Small intestine (tissue), 7 donors: ENCODE measurements at regions not wholly inside any gene's neighbourhood (a gene's known extent, or its start where the extent isn't known, plus 50 kb on each side); places are given as distances from the start of the nearest gene placed in this dataset.

Experiments used
- DNase-seq, 2 donors: peaks; one replicate each; pipeline versions ENCODE4 v3.0.0 to v3.0.0-alpha.2; 2013
- FAIRE-seq: peaks from 2 replicates; lab custom pipeline; 2012; peaks lifted over from hg19 to GRCh38; lab: Jason Lieb, UNC
- H3K27ac ChIP-seq, 3 donors: one replicate each; pipeline ENCODE4 v1.5.1; 2013; ENCODE audit warnings: low read length in 2 of 3, mild to moderate bottlenecking in 2 of 3, control low read depth in 1 of 3, inconsistent platforms in 1 of 3, low read depth in 1 of 3, moderate library complexity in 1 of 3
- H3K27me3 ChIP-seq, 3 donors: one replicate each; pipeline ENCODE4 v1.6.1; 2013; ENCODE audit warnings: low read length in 3 of 3, inconsistent platforms in 1 of 3; ENCODE audit not compliant: control insufficient read depth in 3 of 3, insufficient read depth in 3 of 3
- H3K36me3 ChIP-seq, 3 donors: one replicate each; pipeline ENCODE4 v1.6.1; 2013; ENCODE audit warnings: low read length in 3 of 3, inconsistent platforms in 1 of 3, low read depth in 1 of 3, mild to moderate bottlenecking in 1 of 3, moderate library complexity in 1 of 3; ENCODE audit not compliant: control insufficient read depth in 3 of 3, insufficient read depth in 2 of 3
- H3K4me1 ChIP-seq, 3 donors: one replicate each; pipeline ENCODE4 v1.6.1; 2013; ENCODE audit warnings: low read length in 2 of 3, inconsistent platforms in 1 of 3, low read depth in 1 of 3, mild to moderate bottlenecking in 1 of 3, moderate library complexity in 1 of 3; ENCODE audit not compliant: control insufficient read depth in 3 of 3, insufficient read depth in 2 of 3
- H3K4me3 ChIP-seq, 3 donors: one replicate each; pipeline ENCODE4 v1.5.1; 2013; ENCODE audit warnings: low read length in 3 of 3, control low read depth in 1 of 3, inconsistent platforms in 1 of 3, low read depth in 1 of 3, mild to moderate bottlenecking in 1 of 3, moderate library complexity in 1 of 3
- H3K9me3 ChIP-seq, 2 donors: one replicate each; pipeline ENCODE4 v1.6.1; 2013; ENCODE audit warnings: low read depth in 1 of 2, low read length in 1 of 2; ENCODE audit not compliant: control insufficient read depth in 2 of 2, insufficient read depth in 1 of 2
- WGBS, 3 donors: extraction: QIAGEN DNeasy Blood & Tissue Kit; methylation state at CpG; one replicate each; pipeline ENCODE4 v1.1.7; 2013; 5-methylcytosine and 5-hydroxymethylcytosine counted together
- donor health status: healthy with polysubstance abuse.
- donor health status: control.
- donor health status: control.
- donor health status: Bipolar disorder and iron deficiency.
- donor health status: healthy.

DNA sequence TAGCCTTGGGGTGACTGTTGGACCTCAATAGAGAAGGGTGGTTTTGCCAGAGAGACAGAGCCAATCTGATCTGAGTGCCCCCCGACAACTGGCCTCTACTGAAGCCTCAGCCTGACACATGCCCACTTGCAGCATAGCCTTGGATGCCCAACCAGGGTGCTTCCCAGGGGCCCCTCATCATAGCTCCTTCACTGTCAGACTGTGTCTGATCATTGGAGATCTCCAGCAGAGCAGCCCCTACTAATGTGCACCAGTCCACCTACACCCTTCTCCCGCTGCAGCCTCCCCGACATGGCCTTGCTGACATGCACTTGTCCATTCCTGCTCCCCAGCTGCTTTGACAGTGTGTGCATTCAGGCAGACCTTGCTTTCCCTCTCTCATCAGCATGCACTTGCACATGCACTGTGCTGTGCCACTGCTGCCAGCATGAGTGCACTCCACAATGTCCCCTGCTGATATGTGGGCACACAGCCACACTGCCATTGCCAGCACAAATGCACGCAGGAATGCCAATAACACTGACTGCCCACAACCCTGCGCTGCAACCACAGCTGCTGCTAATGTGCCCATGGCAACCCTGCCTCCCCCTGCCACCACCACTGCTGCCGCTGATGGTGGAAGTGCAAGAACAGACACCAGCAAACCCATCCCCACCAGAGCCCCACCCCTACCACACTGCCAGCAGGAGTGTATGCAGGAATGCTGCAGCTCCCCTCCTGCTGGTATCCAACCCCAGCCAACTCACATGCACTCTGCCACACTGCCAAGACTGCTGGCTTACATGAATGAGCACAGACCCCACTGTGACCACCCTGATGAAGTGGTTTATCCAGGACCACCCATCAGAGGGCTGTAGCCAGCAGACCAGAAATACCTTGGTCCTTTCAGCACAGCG is 68.1 kb upstream of the ZMAT1 start:
- FAIRE-seq: no peak

DNA sequence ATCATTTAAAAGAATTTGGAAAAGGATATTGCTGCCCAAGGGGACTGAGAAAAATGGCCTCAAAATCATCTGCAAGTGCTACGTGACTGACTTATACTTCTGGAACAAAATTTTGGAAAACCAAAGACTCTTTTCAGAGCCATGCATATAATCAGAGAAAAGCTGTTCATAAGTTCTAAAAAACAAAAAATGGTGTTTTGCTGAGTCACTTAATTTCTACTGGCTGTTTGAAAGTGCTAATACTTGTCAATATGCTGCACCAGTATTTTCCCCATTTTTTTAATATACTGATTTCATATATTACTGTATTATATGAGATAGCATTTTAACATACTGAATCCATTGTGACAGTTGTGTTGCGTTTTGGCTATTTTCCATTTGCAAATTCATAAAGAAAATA is 61.5 kb upstream of the ZMAT1 start:
- H3K4me3 ChIP-seq: no peak overlapping the region
- no peaks in the 10 kb centered on the region for H3K27me3 ChIP-seq
- 71 to 91% (median 86%) methylated on average over 2 of the region's 2 CpGs for WGBS, 3 donors
- FAIRE-seq (no peak), DNase-seq (no peak)
- no peaks in the 10 kb centered on the region for H3K4me1 ChIP-seq
- H3K27ac ChIP-seq: no peak overlapping the region
- H3K9me3 ChIP-seq: no peaks in the 10 kb centered on the region
- H3K36me3 ChIP-seq: no peaks in the 10 kb centered on the region

More for the DNA sequence above, 68.1 kb upstream of the ZMAT1 start:
- no peak for DNase-seq
- 71 to 72% (median 72%) methylated on average over 7 of the region's 7 CpGs for WGBS, 3 donors
- Histone ChIP-seq H3K27me3 (no peaks in the 10 kb centered on the region), H3K9me3 (no peaks in the 10 kb centered on the region), H3K36me3 (no peaks in the 10 kb centered on the region), H3K4me3 (no peak overlapping the region), H3K4me1 (no peaks in the 10 kb centered on the region), H3K27ac (no peak overlapping the region)

DNA sequence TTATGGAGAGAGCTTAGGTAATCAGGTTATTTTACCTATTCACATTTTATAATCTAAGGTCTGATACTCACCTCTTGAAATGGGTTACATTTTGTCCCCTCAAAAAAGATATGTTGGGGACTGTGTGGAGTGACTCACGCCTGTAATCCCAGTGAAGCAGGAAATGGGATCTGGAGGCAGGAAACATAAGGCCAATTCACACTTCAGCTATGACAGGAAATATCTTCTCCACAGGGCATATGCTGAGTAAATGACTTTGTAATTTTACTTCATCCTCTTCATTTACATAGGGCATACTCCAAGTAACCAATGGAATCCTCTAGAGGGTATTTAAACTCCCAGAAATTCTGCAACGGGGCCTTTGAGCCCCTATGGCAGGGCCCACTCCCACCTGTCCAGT is 54.8 kb upstream of the ZMAT1 start:
- FAIRE-seq (no peak), DNase-seq (no peak)
- no peaks in the 10 kb centered on the region for H3K4me1 ChIP-seq
- WGBS, 3 donors: 26 to 50% (median 42%) methylated on average over 2 of the region's 2 CpGs
- no peak overlapping the region for H3K4me3 ChIP-seq
- no peak overlapping the region for H3K27ac ChIP-seq
- no peaks in the 10 kb centered on the region for H3K9me3 ChIP-seq
- H3K36me3 ChIP-seq: no peaks in the 10 kb centered on the region
- no peaks in the 10 kb centered on the region for H3K27me3 ChIP-seq
